ENCODE measurements at regions not wholly inside any gene's neighbourhood (a gene's known extent, or its start where the extent isn't known, plus 50 kb on each side); places are given as distances from the start of the nearest gene placed in this dataset.
A peak's percentile ranks its signal among the peaks of the same experiment; 100 is the strongest.

DNA sequence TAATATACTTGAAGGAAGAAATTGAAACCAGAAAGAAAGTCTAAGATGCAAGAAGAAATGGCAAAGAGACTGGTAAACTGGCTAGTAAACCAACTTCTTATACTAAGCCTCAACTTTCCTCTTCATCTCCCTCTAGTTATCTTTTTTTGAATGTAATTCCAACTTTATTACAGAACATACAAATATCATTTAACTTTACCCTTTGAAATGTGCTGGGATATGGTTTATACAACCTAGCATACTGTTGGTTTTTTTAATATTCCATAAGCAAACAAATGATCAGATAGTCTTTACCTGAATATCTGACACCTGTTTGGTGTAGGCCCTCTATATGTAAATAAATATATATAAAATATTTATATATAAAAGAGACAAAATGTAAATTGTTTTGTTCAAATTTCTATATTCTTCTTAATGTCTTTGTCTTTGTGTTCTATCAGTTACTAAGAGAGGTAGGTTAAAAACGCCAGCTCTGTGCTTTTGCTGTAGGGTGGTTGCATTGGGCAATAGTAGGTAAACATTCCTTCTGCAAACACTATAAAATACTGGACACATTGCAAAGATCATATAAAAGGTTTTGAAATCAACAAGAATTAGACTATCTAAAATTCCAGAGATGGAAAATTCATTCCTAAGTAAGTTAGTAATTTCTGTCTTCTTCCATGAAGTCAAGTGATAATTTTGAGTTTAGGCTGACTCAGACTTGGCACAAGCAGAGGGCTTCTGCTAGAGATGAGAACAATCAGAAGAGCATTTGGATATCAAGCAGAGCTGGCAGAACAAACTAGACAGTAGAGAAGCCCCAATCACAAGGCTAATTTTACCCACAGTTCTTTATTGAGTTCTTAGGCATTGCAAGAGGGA is 383.3 kb downstream of the RFC3 start:
- Mint-ChIP-seq H3K9me3 (ENCODE audit: unreplicated experiment) (peaks cover 7% of the 10 kb centered on the region), H3K27me3 (ENCODE audit: insufficient read depth, unreplicated experiment) (no peaks in the 10 kb centered on the region), H3K36me3 (ENCODE audit: insufficient read depth, unreplicated experiment) (no peaks in the 10 kb centered on the region), H3K27ac (ENCODE audit: low read depth, unreplicated experiment) (peak overlapping the region; percentile 75), H3K4me1 (ENCODE audit: insufficient read depth, unreplicated experiment) (peaks cover 16% of the 10 kb centered on the region), H3K4me3 (ENCODE audit: unreplicated experiment) (no peak overlapping the region)
- DNase-seq (ENCODE audit: unreplicated experiment), result peak; percentile 47
- CTCF ChIA-PET, result interaction anchor here (1.1 kb wide), 1 partner anchor 45 kb away, joined by 3 read pairs; no protein-coding TSS in a partner anchor
- intact Hi-C loops (cut with micrococcal nuclease), result no loop called here
- TF ChIP-seq CTCF (IDR thresholded peaks at IDR 0.05; ENCODE audit: unreplicated experiment), result no peak
- POLR2A ChIA-PET, result interaction anchor here (0.7 to 0.9 kb wide), 3 partner anchors 44 to 101 kb away, joined by 3 read pairs; no protein-coding TSS in a partner anchor
- BruUV-seq (replicated peaks), result no TSS peak

DNA sequence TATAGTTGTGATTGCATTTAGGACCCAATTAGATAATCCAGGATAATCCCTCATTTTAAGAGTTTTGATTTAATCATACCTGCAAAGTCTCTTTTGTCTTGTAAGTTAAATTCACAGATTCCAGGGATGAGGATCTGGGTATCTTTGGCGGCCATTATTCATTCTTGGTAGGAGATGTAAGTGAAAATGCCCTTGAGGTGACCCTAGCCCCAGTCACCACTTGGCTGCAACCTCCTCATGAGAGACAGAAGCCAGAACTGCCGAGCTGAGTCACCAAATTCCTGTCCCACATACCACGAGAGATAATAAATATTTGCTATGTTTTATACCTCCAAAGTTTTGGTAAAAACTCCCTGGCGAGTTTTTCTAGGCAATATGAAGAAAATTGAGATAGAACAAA is 389.4 kb downstream of the RFC3 start:
- no peaks in the 10 kb centered on the region for H3K9me3 Mint-ChIP-seq (ENCODE audit: unreplicated experiment)
- ChIA-PET CTCF (interaction anchor here (0.6 kb wide), 1 partner anchor 332 kb away, joined by 4 read pairs; no protein-coding TSS in a partner anchor), POLR2A (interaction anchor here (0.7 to 1.2 kb wide), 4 partner anchors 11 to 27 kb away, joined by 3 read pairs; no protein-coding TSS in a partner anchor)
- H3K4me3 Mint-ChIP-seq (ENCODE audit: unreplicated experiment), result no peak overlapping the region
- TF ChIP-seq CTCF (IDR thresholded peaks at IDR 0.05; ENCODE audit: unreplicated experiment), result no peak
- intact Hi-C loops (cut with micrococcal nuclease), result no loop called here
- H3K27ac Mint-ChIP-seq (ENCODE audit: low read depth, unreplicated experiment), result no peak overlapping the region
- H3K27me3 Mint-ChIP-seq (ENCODE audit: insufficient read depth, unreplicated experiment), result no peaks in the 10 kb centered on the region
- H3K36me3 Mint-ChIP-seq (ENCODE audit: insufficient read depth, unreplicated experiment), result no peaks in the 10 kb centered on the region
- no TSS peak for BruUV-seq (replicated peaks)
- peaks cover 6% of the 10 kb centered on the region for H3K4me1 Mint-ChIP-seq (ENCODE audit: insufficient read depth, unreplicated experiment)
- peak; percentile 33 for DNase-seq (ENCODE audit: unreplicated experiment)

DNA sequence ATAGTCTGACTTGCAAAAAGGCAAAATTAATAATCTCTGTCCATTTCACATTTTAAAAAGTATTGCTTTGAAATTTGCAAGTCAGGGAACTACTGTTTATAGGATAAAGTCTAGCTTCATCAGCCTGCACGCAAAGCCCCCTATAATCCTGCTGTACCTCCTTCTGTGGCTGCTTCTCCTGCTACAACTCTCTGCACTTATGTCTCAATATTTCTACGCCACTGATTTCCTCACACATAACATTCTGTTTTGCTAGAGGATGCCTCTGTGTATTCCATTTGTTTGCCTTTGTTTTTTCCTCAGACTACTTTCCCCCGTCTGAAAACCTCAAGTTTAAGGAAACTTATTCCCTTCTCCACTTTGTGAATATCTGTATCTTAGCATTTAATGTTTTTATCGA is 389.9 kb downstream of the RFC3 start:
- Mint-ChIP-seq H3K4me3 (ENCODE audit: unreplicated experiment) (no peak overlapping the region), H3K27ac (ENCODE audit: low read depth, unreplicated experiment) (no peak overlapping the region), H3K36me3 (ENCODE audit: insufficient read depth, unreplicated experiment) (no peaks in the 10 kb centered on the region), H3K9me3 (ENCODE audit: unreplicated experiment) (no peaks in the 10 kb centered on the region), H3K27me3 (ENCODE audit: insufficient read depth, unreplicated experiment) (no peaks in the 10 kb centered on the region), H3K4me1 (ENCODE audit: insufficient read depth, unreplicated experiment) (peaks cover 6% of the 10 kb centered on the region)
- BruUV-seq (replicated peaks), result no TSS peak
- ChIA-PET POLR2A (interaction anchor here (0.7 to 0.9 kb wide), 2 partner anchors 11 to 19 kb away, joined by 3 read pairs; no protein-coding TSS in a partner anchor), CTCF (no interaction called here)
- DNase-seq (ENCODE audit: unreplicated experiment), result no peak
- intact Hi-C loops (cut with micrococcal nuclease), result no loop called here
- no peak for TF ChIP-seq CTCF (IDR thresholded peaks at IDR 0.05; ENCODE audit: unreplicated experiment)

DNA sequence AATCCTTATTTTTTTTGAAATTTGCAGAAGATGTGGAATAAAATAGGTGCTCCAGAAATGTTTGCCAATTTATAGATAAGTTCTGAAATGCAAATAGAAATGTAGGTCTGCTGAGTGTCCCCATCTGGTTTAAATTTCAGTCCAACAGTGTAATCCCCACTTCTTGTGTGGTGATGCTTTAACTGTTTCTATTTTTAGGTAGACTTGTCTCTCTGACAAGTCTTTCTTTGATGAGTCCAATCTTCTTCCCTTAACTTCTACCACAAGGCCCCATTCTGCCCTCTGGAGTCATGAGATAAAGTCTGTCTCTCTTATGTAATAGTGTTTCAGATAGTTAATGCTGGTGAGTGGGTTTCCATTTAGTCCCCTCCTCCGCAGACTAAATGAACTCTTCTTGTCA is 390.4 kb downstream of the RFC3 start:
- no peak for TF ChIP-seq CTCF (IDR thresholded peaks at IDR 0.05; ENCODE audit: unreplicated experiment)
- H3K27ac Mint-ChIP-seq (ENCODE audit: low read depth, unreplicated experiment), result no peak overlapping the region
- no peak overlapping the region for H3K4me3 Mint-ChIP-seq (ENCODE audit: unreplicated experiment)
- ChIA-PET CTCF (no interaction called here), POLR2A (no interaction called here)
- no peak for DNase-seq (ENCODE audit: unreplicated experiment)
- H3K36me3 Mint-ChIP-seq (ENCODE audit: insufficient read depth, unreplicated experiment), result no peaks in the 10 kb centered on the region
- BruUV-seq (replicated peaks), result no TSS peak
- no peaks in the 10 kb centered on the region for H3K9me3 Mint-ChIP-seq (ENCODE audit: unreplicated experiment)
- H3K27me3 Mint-ChIP-seq (ENCODE audit: insufficient read depth, unreplicated experiment), result no peaks in the 10 kb centered on the region
- peaks cover 6% of the 10 kb centered on the region for H3K4me1 Mint-ChIP-seq (ENCODE audit: insufficient read depth, unreplicated experiment)
- intact Hi-C loops (cut with micrococcal nuclease), result no loop called here

Data from MCF 10A (cell line).